ENCODE measurements at regions not wholly inside any gene's neighbourhood (a gene's known extent, or its start where the extent isn't known, plus 50 kb on each side); places are given as distances from the start of the nearest gene placed in this dataset.

- no peaks in the 10 kb centered on the region for H3K27me3 ChIP-seq (replicated peaks; ENCODE audit: insufficient read depth)
- H3K27ac ChIP-seq, result no peak overlapping the region
Observed at GRCh38 chr3:29185706-29186105, 95.2 kb upstream of the RBMS3 start.

GRCh38 chr3:29186131-29186599, 94.7 kb upstream of the RBMS3 start:
- TF ChIP-seq CTCF (IDR thresholded peaks at IDR 0.05), result no peak
- Histone ChIP-seq H3K9me3 (no peaks in the 10 kb centered on the region), H3K36me3 (no peaks in the 10 kb centered on the region), H3K27me3 (replicated peaks; ENCODE audit: insufficient read depth) (no peaks in the 10 kb centered on the region), H3K4me3 (no peak overlapping the region), H3K27ac (peak overlapping the region in 1 of 2 donors; percentile 40), H3K4me1 (ENCODE audit: control insufficient read depth in 1 of 2, low read depth in 2 of 2) (peaks cover 3 to 6% of the 10 kb centered on the region in 2 donors)
- DNase-seq (ENCODE audit: low spot score) (no peak), ATAC-seq (ENCODE audit: insufficient number of reproducible peaks, low FRiP score, low read depth) (no peak)

More at GRCh38 chr3:29185706-29186105, 95.2 kb upstream of the RBMS3 start:
- H3K36me3 ChIP-seq, result no peaks in the 10 kb centered on the region
- no peak for TF ChIP-seq CTCF (IDR thresholded peaks at IDR 0.05)
- no peaks in the 10 kb centered on the region for H3K9me3 ChIP-seq
- no peak overlapping the region for H3K4me3 ChIP-seq
- ATAC-seq (ENCODE audit: insufficient number of reproducible peaks, low FRiP score, low read depth) (no peak), DNase-seq (ENCODE audit: low spot score) (no peak)
- H3K4me1 ChIP-seq (ENCODE audit: control insufficient read depth in 1 of 2, low read depth in 2 of 2), result peaks cover 3 to 6% of the 10 kb centered on the region in 2 donors

- no peak overlapping the region for H3K4me3 ChIP-seq
- TF ChIP-seq CTCF (IDR thresholded peaks at IDR 0.05), result no peak
- H3K4me1 ChIP-seq (ENCODE audit: control insufficient read depth in 1 of 2, low read depth in 2 of 2), result peaks cover 3 to 6% of the 10 kb centered on the region in 2 donors
- peak overlapping the region in 1 of 2 donors; percentile 40 for H3K27ac ChIP-seq
- H3K27me3 ChIP-seq (replicated peaks; ENCODE audit: insufficient read depth), result no peaks in the 10 kb centered on the region
- H3K36me3 ChIP-seq, result no peaks in the 10 kb centered on the region
- peak; percentile 80 for ATAC-seq (ENCODE audit: insufficient number of reproducible peaks, low FRiP score, low read depth)
- H3K9me3 ChIP-seq, result no peaks in the 10 kb centered on the region
- no peak for DNase-seq (ENCODE audit: low spot score)
Observed at GRCh38 chr3:29186982-29187725, 93.7 kb upstream of the RBMS3 start.

- Histone ChIP-seq H3K9me3 (no peaks in the 10 kb centered on the region), H3K4me3 (no peak overlapping the region), H3K27me3 (replicated peaks; ENCODE audit: insufficient read depth) (no peaks in the 10 kb centered on the region), H3K36me3 (no peaks in the 10 kb centered on the region), H3K27ac (no peak overlapping the region), H3K4me1 (ENCODE audit: control insufficient read depth in 1 of 2, low read depth in 2 of 2) (peaks cover 3 to 6% of the 10 kb centered on the region in 2 donors)
- no peak for TF ChIP-seq CTCF (IDR thresholded peaks at IDR 0.05)
- DNase-seq (ENCODE audit: low spot score) (no peak), ATAC-seq (ENCODE audit: insufficient number of reproducible peaks, low FRiP score, low read depth) (no peak)
Observed at GRCh38 chr3:29189328-29189727, 91.5 kb upstream of the RBMS3 start.

GRCh38 chr3:29194139-29194538, 86.7 kb upstream of the RBMS3 start:
- ATAC-seq (ENCODE audit: insufficient number of reproducible peaks, low FRiP score, low read depth) (no peak), DNase-seq (ENCODE audit: low spot score) (no peak)
- no peak for TF ChIP-seq CTCF (IDR thresholded peaks at IDR 0.05)
- Histone ChIP-seq H3K4me3 (no peak overlapping the region), H3K27me3 (replicated peaks; ENCODE audit: insufficient read depth) (no peaks in the 10 kb centered on the region), H3K9me3 (no peaks in the 10 kb centered on the region), H3K27ac (no peak overlapping the region), H3K36me3 (no peaks in the 10 kb centered on the region), H3K4me1 (ENCODE audit: control insufficient read depth in 1 of 2, low read depth in 2 of 2) (no peaks in the 10 kb centered on the region)
